K562 (cell line): ENCODE measurements at regions not wholly inside any gene's neighbourhood (a gene's known extent, or its start where the extent isn't known, plus 50 kb on each side); places are given as distances from the start of the nearest gene placed in this dataset.

Experiments used
- ATAC-seq: fragments of 200-7000 bp; cut with Tn5 transposase; 3 replicates; pipeline ENCODE4 v1.9.1; 2020; ENCODE audit warnings: moderate library complexity
- BruUV-seq: library from RNA; stranded (reverse); fragments of 400-500 nt; replicated peaks from 2 replicates; lab custom pipeline; 2021; lab: Mats Ljungman, UMichigan
- CTCF ChIA-PET: fragments of 300-600 bp; formaldehyde crosslinking; extraction: SDS; loops from one replicate; lab custom pipeline; 2021; ENCODE audit warnings: low intra/inter-chr PET ratio; lab: Yijun Ruan, JAX
- POLR2A ChIA-PET: fragments of 300-600, 350-650 bp; sonication (Branson Sonifier 250); formaldehyde crosslinking; extraction: SDS; loops from one replicate; lab custom pipeline; 2021; ENCODE audit warnings: antibody characterized with exemption, inconsistent platforms; lab: Yijun Ruan, JAX
- DNase-seq, 4 experiments: peaks; one replicate each; pipeline versions ENCODE4 v3.0.0 to v3.0.0-alpha.2; 2011 to 2018; ENCODE audit warnings: low spot score in 3 of 4, mixed read lengths in 3 of 4; ENCODE audit errors: extremely low read depth in 1 of 4
- FAIRE-seq: peaks from 2 replicates; lab custom pipeline; 2011; peaks lifted over from hg19 to GRCh38; lab: Jason Lieb, UNC
- H2AFZ ChIP-seq: 2 replicates; pipeline ENCODE4 v1.6.0; 2011; ENCODE audit warnings: low read depth, low read length, control low read depth, inconsistent platforms
- H3K27ac ChIP-seq: fragments of 200-600 bp; 3 replicates; pipeline ENCODE4 v1.8.0; 2011; ENCODE audit warnings: low read depth, mild to moderate bottlenecking, control low read depth, inconsistent platforms, low read length, moderate library complexity, mixed read lengths; ENCODE audit errors: extremely low read depth
- H3K27me3 ChIP-seq, 2 experiments: fragments of 300-600 bp in 1 of 2; 2 replicates in 1 of 2; 3 replicates in 1 of 2; pipeline versions ENCODE4 v1.6.0 to v1.8.0; 2011; ENCODE audit warnings: inconsistent platforms in 2 of 2, low read length in 2 of 2, mild to moderate bottlenecking in 1 of 2, mixed read lengths in 1 of 2, moderate library complexity in 1 of 2; ENCODE audit not compliant: control insufficient read depth in 2 of 2, insufficient read depth in 2 of 2
- H3K36me3 ChIP-seq: fragments of 300-600 bp; 3 replicates; pipeline ENCODE4 v1.8.0; 2011; ENCODE audit warnings: mild to moderate bottlenecking, low read length, inconsistent platforms; ENCODE audit not compliant: control insufficient read depth, insufficient read depth
- H3K4me1 ChIP-seq, 2 experiments: fragments of 200-600 bp in 1 of 2; replicated peaks in 1 of 2; 2 replicates in 1 of 2; 3 replicates in 1 of 2; pipeline versions ENCODE4 v1.5.1 to v1.8.0; 2011; ENCODE audit warnings: inconsistent platforms in 2 of 2, low read length in 2 of 2, mild to moderate bottlenecking in 1 of 2, mixed read lengths in 1 of 2, moderate library complexity in 1 of 2; ENCODE audit not compliant: control insufficient read depth in 2 of 2, insufficient read depth in 2 of 2
- H3K4me2 ChIP-seq: 2 replicates; pipeline ENCODE4 v1.6.1; 2011; ENCODE audit warnings: low read length, control low read depth, inconsistent platforms, mixed read lengths; ENCODE audit not compliant: insufficient read depth
- H3K4me3 ChIP-seq: fragments of 200-600 bp; sonication (generic), shearing (Covaris generic); 2 replicates; pipeline ENCODE4 v1.5.1; 2016; ENCODE audit warnings: control low read depth, inconsistent platforms
- H3K79me2 ChIP-seq: fragments of 200-600 bp; 3 replicates; pipeline ENCODE4 v1.8.0; 2011; ENCODE audit warnings: low read length, inconsistent platforms; ENCODE audit not compliant: control insufficient read depth, insufficient read depth
- H3K9ac ChIP-seq, 2 experiments: 2 replicates each; pipeline versions ENCODE4 v1.6.0 to v1.6.1; 2011; ENCODE audit warnings: low read depth in 2 of 2, low read length in 2 of 2, control low read depth in 1 of 2, inconsistent platforms in 1 of 2, mild to moderate bottlenecking in 1 of 2, mixed read lengths in 1 of 2; ENCODE audit not compliant: insufficient read depth in 1 of 2
- H3K9me1 ChIP-seq: one replicate; pipeline ENCODE4 v1.6.0; 2011; ENCODE audit warnings: inconsistent platforms, mild to moderate bottlenecking, low read length, moderate library complexity; ENCODE audit not compliant: control insufficient read depth, insufficient read depth
- H3K9me3 ChIP-seq: replicated peaks from 2 replicates; pipeline ENCODE4 v1.5.1; 2011; ENCODE audit warnings: low read depth, low read length, inconsistent platforms; ENCODE audit not compliant: control insufficient read depth, insufficient read depth
- H4K20me1 ChIP-seq: replicated peaks from 2 replicates; pipeline ENCODE4 v1.6.1; 2011; ENCODE audit warnings: low read length, inconsistent platforms, mixed read lengths; ENCODE audit not compliant: control insufficient read depth, insufficient read depth
- BRD4 ChIP-seq: fragments of 200-600 bp; sonication (generic); IDR thresholded peaks from 2 replicates; pipeline ENCODE4 v1.6.1; 2017; ENCODE audit warnings: inconsistent platforms
- CCNT2 ChIP-seq: IDR thresholded peaks from 2 replicates; pipeline ENCODE4 v1.6.1; 2011; ENCODE audit warnings: borderline replicate concordance, low read depth, mild to moderate bottlenecking, moderate library complexity, mixed read lengths, low read length; ENCODE audit not compliant: insufficient read length; ENCODE audit errors: extremely low read depth
- COPS2 ChIP-seq: fragments of 450-650 bp; conservative IDR thresholded peaks from 2 replicates; pipeline ENCODE4 v1.6.1; 2016; ENCODE audit warnings: mild to moderate bottlenecking, moderate library complexity
- GABPA ChIP-seq: fragments of 200-800 bp; sonication (Bioruptor generic); conservative IDR thresholded peaks from 2 replicates; pipeline ENCODE4 v1.6.1; 2016; ENCODE audit warnings: low read depth, missing genetic modification characterization, missing compliant biosample characterization
- HOXB6 ChIP-seq: fragments of 250-450 bp; sonication (Bioruptor Pico); IDR thresholded peaks from 2 replicates; pipeline ENCODE4 v1.5.1; 2022; ENCODE audit warnings: mild to moderate bottlenecking, borderline replicate concordance
- JUND ChIP-seq, 2 experiments: IDR thresholded peaks; 2 replicates in 1 of 2; 3 replicates in 1 of 2; pipeline ENCODE4 v1.6.1; 2011; ENCODE audit warnings: borderline replicate concordance in 2 of 2, low read depth in 2 of 2, low read length in 2 of 2, improper control_type of control experiment in 1 of 2, missing biosample characterization in 1 of 2, missing genetic modification characterization in 1 of 2, missing genetic modification reagents in 1 of 2
- KDM4B ChIP-seq, 2 experiments: fragments of 450-650 bp in 1 of 2; sonication (generic) in 1 of 2; IDR thresholded peaks; 2 replicates each; pipeline ENCODE4 v1.6.1; 2016 to 2017; ENCODE audit warnings: borderline replicate concordance in 2 of 2, antibody characterized with exemption in 1 of 2, low read depth in 1 of 2, mild to moderate bottlenecking in 1 of 2
- PTTG1 ChIP-seq: fragments of 450-650 bp; IDR thresholded peaks from 2 replicates; pipeline ENCODE4 v1.6.1; 2016; ENCODE audit warnings: low read depth, mild to moderate bottlenecking, missing genetic modification characterization, missing compliant biosample characterization
- SP2 ChIP-seq: IDR thresholded peaks from 2 replicates; pipeline ENCODE4 v1.6.1; 2011; ENCODE audit warnings: mild to moderate bottlenecking, low read depth, low read length, moderate library complexity; ENCODE audit not compliant: poor library complexity, severe bottlenecking; ENCODE audit errors: extremely low read depth
- SREBF2 ChIP-seq: sonication (generic); formaldehyde crosslinking; IDR thresholded peaks from 2 replicates; pipeline ENCODE4 v1.4.0; 2020; ENCODE audit warnings: mild to moderate bottlenecking, missing genetic modification reagents
- TARDBP ChIP-seq: fragments of 450-650 bp; IDR thresholded peaks from 2 replicates; pipeline ENCODE4 v1.6.1; 2016
- TRIM25 ChIP-seq: fragments of 450-650 bp; IDR thresholded peaks from 2 replicates; pipeline ENCODE4 v1.7.0; 2016; ENCODE audit warnings: borderline replicate concordance
- XRCC5 ChIP-seq: fragments of 200-400 bp; formaldehyde crosslinking; IDR thresholded peaks from 2 replicates; pipeline ENCODE4 v1.6.1; 2017; ENCODE audit warnings: low read depth, mild to moderate bottlenecking, low read length
- ZEB2 ChIP-seq: fragments of 450-650 bp; IDR thresholded peaks from 2 replicates; pipeline ENCODE4 v1.6.1; 2016
- ZFP30 ChIP-seq: fragments of 250-450 bp; sonication (Bioruptor Pico); IDR thresholded peaks from 2 replicates; pipeline ENCODE4 v1.8.0; 2022; ENCODE audit warnings: moderate library complexity, mild to moderate bottlenecking, inconsistent platforms, borderline replicate concordance
- WGBS: fragments of 100-300 bp; shearing (Covaris generic); methylation state at CpG from one replicate; pipeline ENCODE4 v1.1.6; 2016; ENCODE audit warnings: low coverage, mixed read lengths; ENCODE audit not compliant: insufficient coverage; ENCODE audit errors: missing lambda C conversion rate; 5-methylcytosine and 5-hydroxymethylcytosine counted together
- in situ Hi-C: fragments of 300-500 bp; cut with MboI; formaldehyde crosslinking; loops from 4 replicates; pipeline ENCODE4 v1.15.0; 2018; ENCODE audit warnings: inconsistent platforms, mixed read lengths
- intact Hi-C: fragments of 100-400 bp; cut with micrococcal nuclease; formaldehyde crosslinking; loops from 2 replicates; pipeline ENCODE4 v1.14.2; 2022
- TF ChIP-seq, protein P1 (sequence below): sonication (generic); formaldehyde crosslinking; IDR thresholded peaks from 2 replicates; pipeline ENCODE4 v1.8.1; 2023; ENCODE audit warnings: mild to moderate bottlenecking, missing genetic modification reagents, moderate library complexity

GRCh38 chr7:135859538-135859937 lies 110.9 kb upstream of the FAM180A start:
- H3K9me1 ChIP-seq = no peaks in the 10 kb centered on the region
- ATAC-seq (no peak), DNase-seq (no peak), FAIRE-seq (no peak)
- H3K4me1 ChIP-seq = 0 out of 5 replicates have a peak, but pooled peaks cover 0 to 4% of the 10 kb centered on the region in 2 experiments
- H3K79me2 ChIP-seq = no peaks in the 10 kb centered on the region
- no peaks in the 10 kb centered on the region for H3K36me3 ChIP-seq
- H4K20me1 ChIP-seq = no peaks in the 10 kb centered on the region
- no peak overlapping the region for H2AFZ ChIP-seq
- in situ Hi-C loops (no loop called here), intact Hi-C loops (no loop called here)
- BruUV-seq = no TSS peak
- no peak overlapping the region for H3K4me2 ChIP-seq
- H3K4me3 ChIP-seq = no peak overlapping the region
- H3K27ac ChIP-seq = no peak overlapping the region
- ChIA-PET CTCF (no interaction called here), POLR2A (interaction anchor here (0.6 to 1.2 kb wide), 3 partner anchors 9 to 27 kb away, joined by 3 to 4 read pairs (median 3); no protein-coding TSS in a partner anchor)
- TF ChIP-seq ZEB2 = no peak
- no peak for TF ChIP-seq HOXB6
- TF ChIP-seq SREBF2 (CRISPR knock-in tag) = no peak
- TF ChIP-seq JUND (IDR thresholded peaks at IDR 0.05; ENCODE audit: borderline replicate concordance, low read depth, low read length) = no peak
- no peak for TF ChIP-seq JUND (tag; IDR thresholded peaks at IDR 0.05; ENCODE audit: borderline replicate concordance, low read depth, low read length)
- no peak for TF ChIP-seq PTTG1 (tag)
- no peak for TF ChIP-seq SP2
- TF ChIP-seq CCNT2 = no peak
- TF ChIP-seq TRIM25 = no peak
- no peak for TF ChIP-seq ZFP30 (CRISPR knock-in tag)
- TF ChIP-seq KDM4B (IDR thresholded peaks at IDR 0.05; ENCODE audit: borderline replicate concordance in 2 of 2, low read depth in 1 of 2) = no peak
- TF ChIP-seq COPS2 = no peak
- no peak for TF ChIP-seq XRCC5
- TF ChIP-seq, protein P1, sequence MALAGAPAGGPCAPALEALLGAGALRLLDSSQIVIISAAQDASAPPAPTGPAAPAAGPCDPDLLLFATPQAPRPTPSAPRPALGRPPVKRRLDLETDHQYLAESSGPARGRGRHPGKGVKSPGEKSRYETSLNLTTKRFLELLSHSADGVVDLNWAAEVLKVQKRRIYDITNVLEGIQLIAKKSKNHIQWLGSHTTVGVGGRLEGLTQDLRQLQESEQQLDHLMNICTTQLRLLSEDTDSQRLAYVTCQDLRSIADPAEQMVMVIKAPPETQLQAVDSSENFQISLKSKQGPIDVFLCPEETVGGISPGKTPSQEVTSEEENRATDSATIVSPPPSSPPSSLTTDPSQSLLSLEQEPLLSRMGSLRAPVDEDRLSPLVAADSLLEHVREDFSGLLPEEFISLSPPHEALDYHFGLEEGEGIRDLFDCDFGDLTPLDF (CRISPR knock-in tag) = no peak
- TF ChIP-seq BRD4 = no peak
- TF ChIP-seq GABPA = no peak
- no peak for TF ChIP-seq TARDBP
- no peaks in the 10 kb centered on the region for H3K9me3 ChIP-seq
- WGBS = 2% methylated on average over 2 of the region's 2 CpGs
- H3K9ac ChIP-seq = no peak overlapping the region
- peaks cover 2 to 14% of the 10 kb centered on the region in 2 experiments; a peak in 3 of 5 replicates for H3K27me3 ChIP-seq
